Fibroblast of the conjunctiva (primary cell): ENCODE measurements at regions not wholly inside any gene's neighbourhood (a gene's known extent, or its start where the extent isn't known, plus 50 kb on each side); places are given as distances from the start of the nearest gene placed in this dataset.
"Not testable (repeated sequence)": the region's sequence is repeated elsewhere in the genome, so short reads cannot be mapped to it uniquely, and the experiment has no call there.

ENCODE experiments used
- DNase-seq: peaks from one replicate; pipeline ENCODE4 v3.0.0-alpha.2; 2010; ENCODE audit warnings: low read depth

DNA sequence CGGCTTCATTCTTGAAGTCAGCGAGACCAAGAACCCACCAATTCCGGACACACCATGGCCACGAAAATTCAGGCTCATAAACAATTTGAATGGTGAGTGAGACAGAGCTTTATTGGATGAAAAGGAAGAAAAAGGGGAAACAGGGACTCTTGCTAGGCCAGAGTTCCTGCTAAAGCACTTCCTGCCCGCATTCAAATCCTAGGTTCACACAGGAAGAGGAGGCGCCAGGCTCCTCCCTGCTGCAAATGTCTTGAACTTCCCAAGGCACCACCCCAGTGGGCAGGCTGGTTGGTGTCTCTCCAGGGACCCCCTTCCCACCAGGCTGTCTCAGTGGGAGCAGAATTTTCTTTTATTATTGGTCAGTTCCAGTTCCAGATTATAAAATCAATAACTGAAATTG is 121.2 kb downstream of the FSCB start:
- DNase-seq = no peak

DNA sequence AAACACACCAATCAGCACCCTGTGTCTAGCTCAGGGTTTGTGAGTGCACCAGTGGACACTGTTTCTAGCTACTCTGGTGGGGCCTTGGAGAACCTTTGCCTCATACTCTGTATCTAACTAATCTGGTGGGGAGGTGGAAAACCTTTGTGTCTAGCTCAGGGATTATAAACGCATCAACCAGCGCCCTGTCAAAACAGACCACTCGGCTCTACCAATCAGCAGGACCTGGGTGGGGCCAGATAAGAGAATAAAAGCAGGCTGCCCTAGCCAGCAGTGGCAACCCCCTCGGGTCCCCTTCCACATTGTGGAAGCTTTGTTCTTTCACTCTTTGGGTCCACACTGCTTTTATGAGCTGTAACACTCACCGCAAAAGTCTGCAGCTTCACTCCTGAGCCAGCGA is 121.8 kb downstream of the FSCB start:
- not testable (repeated sequence) for DNase-seq

DNA sequence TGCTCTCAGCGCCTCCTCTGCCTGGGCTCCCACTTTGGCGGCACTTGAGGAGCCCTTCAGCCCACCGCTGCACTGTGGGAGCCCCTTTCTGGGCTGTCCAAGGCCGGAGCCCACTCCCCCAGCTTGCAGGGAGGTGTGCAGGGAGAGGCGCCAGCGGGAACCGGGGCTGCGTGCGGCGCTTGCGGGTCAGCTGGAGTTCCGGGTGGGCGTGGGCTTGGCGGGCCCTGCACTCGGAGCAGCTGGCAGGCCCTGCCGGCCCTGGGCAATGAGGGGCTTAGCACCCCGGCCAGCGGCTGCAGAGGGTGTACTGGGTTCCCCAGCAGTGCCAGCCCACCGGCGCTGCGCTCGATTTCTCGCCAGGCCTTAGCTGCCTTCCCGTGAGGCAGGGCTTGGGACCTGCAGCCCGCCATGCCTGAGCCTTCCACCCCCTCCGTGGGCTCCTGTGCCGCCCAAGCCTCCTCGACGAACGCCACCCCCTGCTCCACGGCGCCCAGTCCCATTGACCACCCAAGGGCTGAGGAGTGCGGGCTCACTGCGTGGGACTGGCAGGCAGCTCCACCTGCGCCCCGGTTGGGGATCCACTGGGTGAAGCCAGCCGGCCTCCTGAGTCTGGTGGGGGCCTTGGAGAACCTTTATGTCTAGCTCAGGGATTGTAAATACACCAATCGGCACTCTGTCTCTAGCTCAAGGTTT is 122.3 kb downstream of the FSCB start:
- DNase-seq = not testable (repeated sequence)

DNA sequence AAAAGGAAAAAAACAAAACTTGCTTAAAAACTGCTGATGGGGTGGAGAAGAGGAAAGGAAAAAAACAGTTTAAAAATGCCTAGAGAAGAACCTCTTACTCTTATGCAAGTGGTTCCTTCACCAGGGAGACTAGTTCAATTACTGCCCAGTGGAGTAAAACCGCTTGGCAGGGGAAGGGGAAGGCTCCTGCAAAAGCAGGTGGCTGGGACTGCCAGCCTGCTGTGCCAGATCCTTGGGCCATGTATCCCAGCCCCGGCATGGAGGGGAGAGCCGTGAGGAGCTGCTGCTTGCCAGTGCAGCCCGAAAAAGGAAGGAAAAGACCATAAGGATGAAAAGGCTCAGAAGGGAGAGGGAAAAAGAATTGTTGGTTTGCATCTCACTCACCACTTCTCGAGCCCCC is 123.0 kb downstream of the FSCB start:
- no peak for DNase-seq

DNA sequence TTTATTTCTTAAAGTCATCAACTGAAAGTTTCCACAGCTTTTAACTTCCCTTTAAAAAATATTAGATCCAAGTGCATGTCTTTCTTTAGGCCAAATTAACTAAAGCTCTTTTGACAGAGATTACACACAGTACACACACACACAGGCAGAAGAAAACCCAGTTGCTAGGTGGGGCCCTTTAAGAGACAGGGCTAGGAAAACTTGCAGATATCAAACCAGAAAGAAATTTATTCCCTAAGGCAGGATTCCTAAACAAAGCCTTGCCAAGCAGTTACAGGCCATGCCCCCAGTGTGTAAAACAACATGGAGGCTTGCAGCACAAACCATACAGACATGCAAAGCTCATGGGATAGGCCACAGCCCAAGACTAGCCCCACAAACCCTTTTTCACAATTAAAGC is 123.4 kb downstream of the FSCB start:
- DNase-seq = no peak

DNA sequence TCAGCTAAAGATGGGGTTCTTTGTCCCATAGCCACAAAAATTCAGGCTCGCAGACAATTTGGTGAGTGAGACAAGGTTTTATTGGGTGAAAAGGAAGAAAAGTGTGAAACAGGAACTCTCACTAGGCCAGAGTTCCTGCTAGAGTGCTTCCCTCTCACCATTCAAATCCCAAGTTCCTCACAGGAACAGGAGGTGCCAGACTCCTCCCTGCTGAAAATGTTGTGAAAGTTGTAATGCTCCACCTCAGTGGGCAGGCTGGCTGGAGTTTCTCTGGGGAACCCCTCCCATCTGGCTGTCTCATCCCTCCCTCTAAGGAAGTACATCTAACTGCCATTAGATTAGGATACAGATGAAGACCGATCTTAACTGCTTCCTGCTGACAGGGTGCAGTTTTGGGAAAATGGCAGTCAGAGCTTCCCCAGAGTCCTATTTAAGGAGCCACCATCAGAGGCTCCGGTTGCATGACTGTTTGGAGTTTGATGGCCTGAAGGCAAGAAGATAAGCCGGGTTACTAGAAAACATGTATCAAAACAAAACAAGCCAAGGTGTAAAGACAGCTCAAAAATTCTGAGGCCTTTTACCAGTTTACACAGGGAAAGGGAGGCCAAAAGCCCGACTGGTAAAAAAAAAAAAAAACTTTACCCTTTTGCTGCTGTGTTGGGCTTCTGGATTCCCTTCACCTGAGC is 127.6 kb downstream of the FSCB start:
- no peak for DNase-seq

DNA sequence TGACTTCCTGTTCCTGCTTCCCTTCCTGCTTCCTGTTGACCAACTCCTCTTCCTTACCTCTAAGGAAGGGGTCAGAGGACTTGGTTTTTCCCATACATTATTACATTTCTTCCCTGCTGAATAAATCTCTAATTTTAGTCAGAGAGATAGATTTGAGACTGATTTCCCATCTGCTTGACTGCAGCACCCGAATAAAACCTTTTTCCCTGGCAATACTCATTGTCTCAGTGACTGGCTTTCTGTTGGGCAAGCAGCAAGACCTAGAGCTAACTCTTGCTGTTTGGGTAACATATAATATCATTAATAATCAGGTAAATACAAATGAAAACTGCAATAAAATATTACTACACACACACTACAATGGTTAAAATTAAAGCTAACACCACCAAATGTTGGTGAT is 132.2 kb downstream of the FSCB start:
- DNase-seq = no peak

GRCh38 chr14:44372807-44373489 is 134.1 kb downstream of the FSCB start:
- no peak for DNase-seq

DNA sequence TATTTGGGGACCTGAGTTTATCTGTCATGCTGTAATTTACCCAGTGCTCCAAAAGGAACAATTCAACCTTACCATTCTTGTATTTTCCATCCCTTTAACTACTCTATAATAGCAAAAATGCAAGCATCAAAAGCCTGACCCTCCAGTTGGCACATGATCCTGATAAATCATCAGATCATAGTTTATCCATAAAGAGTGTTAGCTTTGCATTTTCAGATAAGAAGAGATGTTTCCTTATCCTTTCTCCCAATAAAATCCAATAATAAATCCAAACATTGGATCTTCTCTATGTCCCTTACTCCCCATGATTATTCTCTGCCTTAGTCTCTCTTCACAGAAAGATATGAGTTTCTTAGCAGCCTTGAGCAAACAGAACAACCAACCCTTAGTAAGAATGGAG is 134.9 kb downstream of the FSCB start:
- no peak for DNase-seq

DNA sequence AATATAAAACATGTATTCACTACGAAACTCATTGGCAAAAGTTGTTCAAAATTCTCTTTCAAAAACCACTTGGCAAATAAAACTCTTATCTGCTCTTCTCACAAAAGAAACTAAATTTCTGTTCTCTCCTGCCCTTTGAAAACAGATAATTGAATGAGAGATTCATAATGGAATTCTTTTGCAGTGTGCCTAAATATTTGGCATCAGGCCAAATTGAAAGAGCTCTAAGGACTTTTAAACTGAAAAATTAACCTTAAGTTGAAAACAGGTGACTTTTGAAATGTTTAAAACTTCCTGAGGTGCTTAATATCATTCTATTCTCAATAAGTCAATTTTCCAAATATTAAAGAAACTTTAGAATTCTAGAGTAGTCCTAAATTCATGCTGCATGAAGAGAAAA is 136.4 kb downstream of the FSCB start:
- DNase-seq = no peak

DNA sequence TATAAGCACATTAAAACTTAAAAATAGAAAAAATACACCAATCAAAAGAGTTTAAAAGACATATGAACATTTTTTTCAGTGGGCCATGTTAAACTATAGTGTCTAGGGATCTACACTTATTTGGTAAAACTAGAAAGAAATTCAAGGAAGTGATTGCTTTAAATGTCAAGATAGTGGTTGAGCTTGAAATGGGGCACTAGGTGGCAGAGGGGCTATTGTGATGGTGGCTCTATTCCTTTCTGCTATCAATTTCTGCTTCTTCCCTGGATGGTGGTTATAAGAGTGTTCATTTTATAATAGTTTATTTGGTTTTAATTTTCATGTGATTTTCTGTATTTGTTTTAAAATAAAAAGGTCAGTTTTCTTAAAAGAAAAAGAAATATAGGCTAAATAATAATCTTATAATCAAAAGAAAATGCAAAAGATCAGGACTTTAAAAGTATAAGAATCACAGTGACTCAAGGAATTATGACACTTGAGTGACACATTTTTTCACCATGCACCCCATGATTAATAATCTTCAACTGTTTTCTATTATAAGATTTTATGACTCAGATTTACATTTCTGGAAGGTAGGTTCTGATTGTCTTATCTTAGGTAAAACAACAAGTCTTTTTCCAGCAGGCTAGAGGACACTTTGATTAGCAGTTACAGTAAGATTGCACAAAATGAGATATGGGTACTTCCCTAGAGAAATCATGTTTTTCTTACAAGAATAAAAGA is 137.5 kb downstream of the FSCB start:
- no peak for DNase-seq

DNA sequence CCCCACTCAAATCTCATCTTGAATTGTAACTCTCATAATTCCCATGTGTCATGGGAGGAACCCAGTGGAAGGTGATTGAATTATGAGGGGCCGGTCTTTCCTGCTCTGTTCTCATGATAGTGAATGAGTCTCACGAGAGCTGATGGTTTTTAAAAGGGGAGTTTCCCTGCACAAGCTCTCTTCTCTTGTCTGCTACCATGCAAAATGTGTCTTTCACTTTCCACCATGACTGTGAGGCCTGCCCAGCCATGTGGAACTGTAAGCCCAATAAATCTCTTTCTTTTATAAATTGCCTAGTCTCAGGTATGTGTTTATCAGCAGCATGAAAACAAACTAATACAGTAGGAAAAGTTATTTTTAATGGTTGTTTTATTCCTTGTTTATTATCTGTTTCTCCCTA is 146.0 kb downstream of the FSCB start:
- DNase-seq = no peak

- no peak for DNase-seq
Observed at GRCh38 chr14:44353805-44354204, 153.3 kb downstream of the FSCB start.

DNA sequence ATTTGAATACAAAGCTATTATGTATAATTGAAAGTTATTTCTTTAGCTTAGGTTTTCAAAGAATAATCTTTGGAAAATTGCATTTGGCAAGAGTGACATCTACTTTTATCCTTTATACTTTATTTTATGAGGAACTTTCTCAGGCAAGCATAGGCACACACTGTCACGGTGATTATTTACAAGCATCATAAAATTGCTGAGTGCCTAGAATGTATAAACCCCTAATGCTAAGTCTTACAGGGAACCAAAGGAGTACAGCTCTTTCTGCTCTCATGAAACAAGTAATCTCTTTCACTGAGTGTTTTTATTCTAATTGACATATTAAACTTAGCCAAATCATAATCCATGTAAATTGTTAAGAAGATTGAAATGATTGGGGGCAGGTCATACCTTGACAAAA is 154.9 kb downstream of the FSCB start:
- no peak for DNase-seq

DNA sequence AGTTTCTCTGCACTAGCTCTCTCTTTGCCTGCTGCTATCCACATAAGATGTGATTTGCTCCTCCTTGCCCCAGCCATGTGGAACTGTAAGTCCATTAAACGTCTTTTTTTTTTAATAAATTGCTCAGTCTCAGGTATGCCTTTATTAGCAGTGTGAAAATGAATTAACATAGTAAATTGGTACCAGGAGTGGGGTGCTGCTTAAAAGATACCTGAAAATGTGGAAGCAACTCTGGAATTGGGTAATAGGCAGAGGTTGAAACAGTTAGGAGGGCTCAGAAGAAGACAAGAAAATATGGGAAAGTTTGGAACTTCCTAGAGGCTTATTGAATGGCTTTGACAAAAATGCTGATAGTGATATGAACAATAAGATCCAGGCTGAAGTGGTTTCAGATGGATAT is 159.8 kb downstream of the FSCB start:
- no peak for DNase-seq

- DNase-seq = no peak
Observed at GRCh38 chr14:44341116-44341515, 166.0 kb downstream of the FSCB start.

- no peak for DNase-seq
Observed at GRCh38 chr14:44339862-44340261, 167.2 kb downstream of the FSCB start.

- no peak for DNase-seq
Observed at GRCh38 chr14:44339231-44339630, 167.9 kb downstream of the FSCB start.

GRCh38 chr14:44317441-44317746 is 189.7 kb downstream of the FSCB start:
- DNase-seq = no peak

DNA sequence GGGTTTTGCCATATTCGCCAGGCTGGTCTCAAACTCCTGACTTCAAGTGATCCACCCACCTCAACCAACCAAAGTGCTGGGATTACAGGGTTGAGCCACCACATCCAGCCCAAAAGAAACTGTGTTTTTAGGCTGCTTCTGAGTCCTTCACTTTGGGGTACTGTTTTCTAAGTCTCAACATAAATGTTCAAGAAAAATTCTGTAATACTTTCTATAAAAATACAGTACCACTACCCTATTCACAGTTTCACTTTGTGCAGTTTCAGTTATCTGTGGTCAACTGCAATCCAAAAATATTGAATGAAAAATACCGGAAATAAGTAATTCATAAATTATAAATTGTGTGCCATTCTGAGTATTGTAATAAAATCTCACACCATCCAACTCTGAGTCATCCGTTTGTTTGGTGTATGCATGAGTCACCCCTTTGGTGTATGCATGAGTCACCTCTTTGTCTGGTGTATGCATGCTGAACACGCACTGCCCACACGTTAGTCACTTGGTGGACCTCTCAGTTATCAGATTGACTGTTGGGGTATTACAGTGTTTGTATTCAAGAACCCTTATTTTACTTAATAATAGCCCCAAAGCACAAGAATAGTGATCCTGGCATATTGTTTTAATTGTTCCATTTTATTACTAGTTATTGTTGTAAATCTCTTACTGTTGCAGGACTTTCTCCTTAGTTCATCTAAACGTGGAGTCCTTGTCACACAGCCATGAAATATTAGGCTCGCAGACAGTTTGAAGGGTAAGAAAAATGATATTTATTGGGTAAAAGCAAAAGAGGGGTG is 190.2 kb downstream of the FSCB start:
- peak; percentile 90 for DNase-seq

DNA sequence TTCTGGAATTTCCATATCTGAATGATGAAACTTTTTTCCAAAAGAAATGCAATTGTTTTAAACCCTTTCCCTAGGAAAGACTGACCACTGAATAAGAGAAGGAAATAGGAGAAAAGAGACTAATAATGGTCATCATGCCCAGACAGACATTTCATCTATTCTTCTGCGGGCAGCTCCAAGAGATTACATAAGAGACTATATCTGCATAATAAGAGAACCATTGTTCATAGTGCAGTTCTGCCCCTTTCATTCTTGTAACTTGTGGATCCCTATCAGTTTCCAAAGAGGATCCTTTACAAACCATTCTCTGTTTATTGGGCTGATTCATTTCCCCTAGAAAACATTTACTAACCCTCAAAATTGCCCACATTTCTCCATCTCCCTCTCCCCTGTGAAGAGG is 197.8 kb downstream of the FSCB start:
- no peak for DNase-seq

GRCh38 chr14:44300916-44301315 is 206.2 kb downstream of the FSCB start:
- DNase-seq = no peak
